Ishikawa (cell line): ENCODE measurements at regions not wholly inside any gene's neighbourhood (a gene's known extent, or its start where the extent isn't known, plus 50 kb on each side); places are given as distances from the start of the nearest gene placed in this dataset.

ENCODE experiments used
- CREB1 ChIP-seq: IDR thresholded peaks from 2 replicates; pipeline ENCODE4 v1.6.1; 2012; ENCODE audit warnings: low read depth
- TF ChIP-seq, protein P1 (sequence below): IDR thresholded peaks from 2 replicates; pipeline ENCODE4 v1.6.1; 2012
- TF ChIP-seq, protein P2 (sequence below): IDR thresholded peaks from 2 replicates; pipeline ENCODE4 v1.6.1; 2012; ENCODE audit warnings: low read depth, mild to moderate bottlenecking

DNA sequence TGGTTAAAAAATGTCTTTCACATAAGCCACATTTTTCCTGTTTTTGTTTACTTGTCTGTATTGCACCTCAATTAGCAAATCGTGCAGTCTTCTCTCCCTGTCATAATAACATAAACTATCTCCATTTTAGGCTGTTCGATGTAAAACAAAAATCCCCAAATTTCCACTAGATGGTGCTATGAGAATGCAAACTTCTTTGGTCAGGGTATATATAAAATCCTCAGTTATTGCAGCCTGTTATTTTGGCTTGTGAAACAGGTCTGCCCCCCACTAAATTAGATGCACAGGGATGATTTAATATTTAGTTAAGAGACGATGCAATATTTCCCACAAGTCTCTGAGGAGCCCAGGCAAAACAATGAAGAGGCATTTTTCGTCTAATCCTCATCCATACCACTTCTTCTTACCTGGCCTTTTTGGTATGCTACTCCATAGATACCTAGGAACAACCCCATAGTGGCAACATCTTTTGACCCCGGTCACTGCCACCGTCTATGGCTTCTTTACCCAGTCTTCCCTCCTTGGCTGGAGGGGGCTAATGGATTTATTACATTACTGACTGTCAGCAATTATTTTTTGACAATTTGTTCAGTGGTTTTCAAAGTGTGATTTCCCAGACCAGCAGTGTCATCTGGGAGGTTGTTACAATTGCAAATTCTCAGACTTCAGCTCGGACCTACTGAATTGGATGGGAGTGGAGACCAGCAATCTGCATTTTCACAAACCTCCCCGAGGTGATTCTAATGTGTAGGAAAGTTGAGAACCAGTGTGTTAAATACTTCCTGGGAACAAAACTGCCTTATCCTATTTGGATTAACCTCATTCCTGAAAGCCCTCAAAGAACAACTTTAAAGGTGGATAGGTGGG lies 117.4 kb upstream of the CWC22 start:
- TF ChIP-seq, protein P1, sequence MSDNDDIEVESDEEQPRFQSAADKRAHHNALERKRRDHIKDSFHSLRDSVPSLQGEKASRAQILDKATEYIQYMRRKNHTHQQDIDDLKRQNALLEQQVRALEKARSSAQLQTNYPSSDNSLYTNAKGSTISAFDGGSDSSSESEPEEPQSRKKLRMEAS: no peak
- no peak for TF ChIP-seq CREB1
- TF ChIP-seq, protein P2, sequence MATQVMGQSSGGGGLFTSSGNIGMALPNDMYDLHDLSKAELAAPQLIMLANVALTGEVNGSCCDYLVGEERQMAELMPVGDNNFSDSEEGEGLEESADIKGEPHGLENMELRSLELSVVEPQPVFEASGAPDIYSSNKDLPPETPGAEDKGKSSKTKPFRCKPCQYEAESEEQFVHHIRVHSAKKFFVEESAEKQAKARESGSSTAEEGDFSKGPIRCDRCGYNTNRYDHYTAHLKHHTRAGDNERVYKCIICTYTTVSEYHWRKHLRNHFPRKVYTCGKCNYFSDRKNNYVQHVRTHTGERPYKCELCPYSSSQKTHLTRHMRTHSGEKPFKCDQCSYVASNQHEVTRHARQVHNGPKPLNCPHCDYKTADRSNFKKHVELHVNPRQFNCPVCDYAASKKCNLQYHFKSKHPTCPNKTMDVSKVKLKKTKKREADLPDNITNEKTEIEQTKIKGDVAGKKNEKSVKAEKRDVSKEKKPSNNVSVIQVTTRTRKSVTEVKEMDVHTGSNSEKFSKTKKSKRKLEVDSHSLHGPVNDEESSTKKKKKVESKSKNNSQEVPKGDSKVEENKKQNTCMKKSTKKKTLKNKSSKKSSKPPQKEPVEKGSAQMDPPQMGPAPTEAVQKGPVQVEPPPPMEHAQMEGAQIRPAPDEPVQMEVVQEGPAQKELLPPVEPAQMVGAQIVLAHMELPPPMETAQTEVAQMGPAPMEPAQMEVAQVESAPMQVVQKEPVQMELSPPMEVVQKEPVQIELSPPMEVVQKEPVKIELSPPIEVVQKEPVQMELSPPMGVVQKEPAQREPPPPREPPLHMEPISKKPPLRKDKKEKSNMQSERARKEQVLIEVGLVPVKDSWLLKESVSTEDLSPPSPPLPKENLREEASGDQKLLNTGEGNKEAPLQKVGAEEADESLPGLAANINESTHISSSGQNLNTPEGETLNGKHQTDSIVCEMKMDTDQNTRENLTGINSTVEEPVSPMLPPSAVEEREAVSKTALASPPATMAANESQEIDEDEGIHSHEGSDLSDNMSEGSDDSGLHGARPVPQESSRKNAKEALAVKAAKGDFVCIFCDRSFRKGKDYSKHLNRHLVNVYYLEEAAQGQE: no peak
